Activated CD4-positive, alpha-beta T cell treated with anti-CD3 and anti-CD28 coated beads, Interleukin-10, Interleukin-2, amounts not matched to agents 100 ng/mL and 50 ng/mL, durations not matched to agents 16 hours and 8 hours (primary cell): ENCODE measurements at regions not wholly inside any gene's neighbourhood (a gene's known extent, or its start where the extent isn't known, plus 50 kb on each side); places are given as distances from the start of the nearest gene placed in this dataset.

Experiments used
- DNase-seq: peaks from one replicate; pipeline ENCODE4 v3.0.0-alpha.2; 2020

- no peak for DNase-seq
These were observed 567.5 kb upstream of the SORCS1 start for GRCh38 chr10:107732045-107732444.

- DNase-seq = no peak
These were observed 564.3 kb upstream of the SORCS1 start for GRCh38 chr10:107728807-107729206.

GRCh38 chr10:107727767-107728317 is 563.3 kb upstream of the SORCS1 start:
- DNase-seq = no peak

- DNase-seq = no peak
These were observed 554.4 kb upstream of the SORCS1 start for GRCh38 chr10:107718864-107719263.

- DNase-seq = no peak
These were observed 552.5 kb upstream of the SORCS1 start for GRCh38 chr10:107717046-107717445.

- no peak for DNase-seq
These were observed 551.1 kb upstream of the SORCS1 start for GRCh38 chr10:107715565-107715964.

GRCh38 chr10:107708981-107709380 is 544.5 kb upstream of the SORCS1 start:
- no peak for DNase-seq

- no peak for DNase-seq
These were observed 541.7 kb upstream of the SORCS1 start for GRCh38 chr10:107706096-107706725.

GRCh38 chr10:107701943-107702342 is 537.4 kb upstream of the SORCS1 start:
- DNase-seq = no peak

GRCh38 chr10:107692072-107692471 is 527.6 kb upstream of the SORCS1 start:
- no peak for DNase-seq

GRCh38 chr10:107689323-107689722 is 524.8 kb upstream of the SORCS1 start:
- no peak for DNase-seq

- no peak for DNase-seq
These were observed 523.2 kb upstream of the SORCS1 start for GRCh38 chr10:107687701-107688100.

- no peak for DNase-seq
These were observed 521.6 kb upstream of the SORCS1 start for GRCh38 chr10:107686095-107686494.

GRCh38 chr10:107671960-107672359 is 507.5 kb upstream of the SORCS1 start:
- DNase-seq = no peak

- no peak for DNase-seq
These were observed 501.7 kb upstream of the SORCS1 start for GRCh38 chr10:107666214-107666613.

GRCh38 chr10:107665459-107665858 is 501.0 kb upstream of the SORCS1 start:
- no peak for DNase-seq

GRCh38 chr10:107657851-107658250 is 493.3 kb upstream of the SORCS1 start:
- DNase-seq = no peak

GRCh38 chr10:107656932-107657331 is 492.4 kb upstream of the SORCS1 start:
- no peak for DNase-seq

GRCh38 chr10:107653832-107654287 is 489.4 kb upstream of the SORCS1 start:
- no peak for DNase-seq

- no peak for DNase-seq
These were observed 486.4 kb upstream of the SORCS1 start for GRCh38 chr10:107650939-107651338.

GRCh38 chr10:107649249-107649648 is 484.7 kb upstream of the SORCS1 start:
- DNase-seq = no peak

- DNase-seq = no peak
These were observed 483.0 kb upstream of the SORCS1 start for GRCh38 chr10:107647462-107647861.

- no peak for DNase-seq
These were observed 467.4 kb upstream of the SORCS1 start for GRCh38 chr10:107631876-107632275.

GRCh38 chr10:107626862-107627261 is 462.4 kb upstream of the SORCS1 start:
- no peak for DNase-seq

- DNase-seq = no peak
These were observed 458.8 kb upstream of the SORCS1 start for GRCh38 chr10:107623292-107623691.
